Aorta (tissue), 5 donors: ENCODE measurements at regions not wholly inside any gene's neighbourhood (a gene's known extent, or its start where the extent isn't known, plus 50 kb on each side); places are given as distances from the start of the nearest gene placed in this dataset.
A peak's percentile ranks its signal among the peaks of the same experiment; 100 is the strongest.

Experiments
- ATAC-seq: fragments of 200-7000 bp; cut with Tn5 transposase; one replicate; pipeline ENCODE4 v1.9.1; 2022; ENCODE audit warnings: moderate library complexity; ENCODE audit not compliant: low FRiP score
- DNase-seq, 2 donors: peaks; one replicate each; pipeline ENCODE4 v3.0.0-alpha.2; 2020
- H3K27ac ChIP-seq, 2 donors: one replicate each; pipeline ENCODE4 v1.5.1; 2013; ENCODE audit warnings: low read length in 2 of 2, mild to moderate bottlenecking in 2 of 2, moderate library complexity in 2 of 2, control low read depth in 1 of 2, inconsistent platforms in 1 of 2, low read depth in 1 of 2
- H3K27me3 ChIP-seq, 2 donors: one replicate each; pipeline ENCODE4 v1.6.1; 2013; ENCODE audit warnings: control low read depth in 1 of 2, low read length in 1 of 2, mild to moderate bottlenecking in 1 of 2, moderate library complexity in 1 of 2; ENCODE audit not compliant: insufficient read depth in 2 of 2, control insufficient read depth in 1 of 2
- H3K36me3 ChIP-seq, 2 donors: one replicate each; pipeline ENCODE4 v1.6.1; 2013; ENCODE audit warnings: control low read depth in 1 of 2, low read length in 1 of 2, mild to moderate bottlenecking in 1 of 2; ENCODE audit not compliant: insufficient read depth in 2 of 2, control insufficient read depth in 1 of 2
- H3K4me1 ChIP-seq, 2 donors: one replicate each; pipeline ENCODE4 v1.6.1; 2013; ENCODE audit warnings: low read length in 2 of 2, control low read depth in 1 of 2, mild to moderate bottlenecking in 1 of 2, moderate library complexity in 1 of 2; ENCODE audit not compliant: insufficient read depth in 2 of 2, control insufficient read depth in 1 of 2
- H3K4me3 ChIP-seq, 2 donors: one replicate each; pipeline ENCODE4 v1.5.1; 2013; ENCODE audit warnings: low read length in 2 of 2, control low read depth in 1 of 2, mild to moderate bottlenecking in 1 of 2
- H3K9me3 ChIP-seq: one replicate; pipeline ENCODE4 v1.6.1; 2013; ENCODE audit warnings: mild to moderate bottlenecking, low read length; ENCODE audit not compliant: control insufficient read depth
- WGBS, 2 donors: extraction: QIAGEN DNeasy Blood & Tissue Kit; methylation state at CpG; one replicate each; pipeline ENCODE4 v1.1.7; 2013; 5-methylcytosine and 5-hydroxymethylcytosine counted together
- intact Hi-C, 2 donors: fragments of 100-400 bp; cut with DNase I; formaldehyde crosslinking; loops; one replicate each; pipeline versions ENCODE4 v1.14.2 to v1.15.0; 2022
- donor health status: healthy with polysubstance abuse.
- donor health status: Bipolar disorder and iron deficiency.
- donor health status: DM: no; HTN: no; CAD: no.
- donor health status: DM: no; HTN: no; CAD: no.
- donor health status: DM: yes; HTN: yes; CAD: no.

GRCh38 chr18:60950634-60951033 lies 382.6 kb upstream of the CDH20 start:
- ATAC-seq = no peak
- Histone ChIP-seq H3K4me1 (peaks cover 0 to 2% of the 10 kb centered on the region in 2 donors), H3K9me3 (no peaks in the 10 kb centered on the region), H3K4me3 (no peak overlapping the region), H3K36me3 (no peaks in the 10 kb centered on the region), H3K27ac (no peak overlapping the region), H3K27me3 (no peaks in the 10 kb centered on the region)
- no peak for DNase-seq
- 45 to 48% methylated on average over 2 of the region's 2 CpGs for WGBS, 2 donors
- intact Hi-C loops = no loop called here

- H3K36me3 ChIP-seq = no peaks in the 10 kb centered on the region
- ATAC-seq (no peak), DNase-seq (no peak)
- H3K4me3 ChIP-seq = no peak overlapping the region
- intact Hi-C loops = no loop called here
- no peak overlapping the region for H3K27ac ChIP-seq
- H3K4me1 ChIP-seq = peaks cover 0 to 2% of the 10 kb centered on the region in 2 donors
- no peaks in the 10 kb centered on the region for H3K27me3 ChIP-seq
- WGBS, 2 donors = 88 to 97% methylated on average over 2 of the region's 2 CpGs
- no peaks in the 10 kb centered on the region for H3K9me3 ChIP-seq
Measured at GRCh38 chr18:60951091-60951490, 382.1 kb upstream of the CDH20 start.

- intact Hi-C loops = no loop called here
- no peaks in the 10 kb centered on the region for H3K4me1 ChIP-seq
- no peak for ATAC-seq
- H3K27ac ChIP-seq = no peak overlapping the region
- no peak overlapping the region for H3K4me3 ChIP-seq
- 64 to 74% methylated on average over 2 of the region's 2 CpGs for WGBS, 2 donors
- H3K36me3 ChIP-seq = no peaks in the 10 kb centered on the region
- no peak for DNase-seq
- H3K27me3 ChIP-seq = no peaks in the 10 kb centered on the region
- peaks cover 2% of the 10 kb centered on the region for H3K9me3 ChIP-seq
Measured at GRCh38 chr18:60962625-60963024, 370.6 kb upstream of the CDH20 start.

- Histone ChIP-seq H3K27ac (no peak overlapping the region), H3K9me3 (peaks cover 2% of the 10 kb centered on the region), H3K4me3 (no peak overlapping the region), H3K4me1 (no peaks in the 10 kb centered on the region), H3K27me3 (no peaks in the 10 kb centered on the region), H3K36me3 (no peaks in the 10 kb centered on the region)
- ATAC-seq (no peak), DNase-seq (no peak)
- intact Hi-C loops = no loop called here
Measured at GRCh38 chr18:60965856-60966255, 367.4 kb upstream of the CDH20 start.

- WGBS, 2 donors = 17 to 23% methylated on average over 2 of the region's 2 CpGs
- Histone ChIP-seq H3K4me3 (no peak overlapping the region), H3K36me3 (no peaks in the 10 kb centered on the region), H3K4me1 (no peaks in the 10 kb centered on the region), H3K27me3 (no peaks in the 10 kb centered on the region), H3K9me3 (peaks cover 2% of the 10 kb centered on the region), H3K27ac (no peak overlapping the region)
- no peak for DNase-seq
- intact Hi-C loops = no loop called here
- ATAC-seq = no peak
Measured at GRCh38 chr18:60966876-60967275, 366.4 kb upstream of the CDH20 start.

- Histone ChIP-seq H3K4me1 (peaks cover 2 to 8% of the 10 kb centered on the region in 2 donors), H3K4me3 (no peak overlapping the region), H3K27ac (no peak overlapping the region), H3K9me3 (no peaks in the 10 kb centered on the region), H3K36me3 (no peaks in the 10 kb centered on the region), H3K27me3 (no peaks in the 10 kb centered on the region)
- intact Hi-C loops = no loop called here
- no peak for ATAC-seq
- DNase-seq = no peak
- WGBS, 2 donors = 74 to 79% methylated on average over 7 of the region's 7 CpGs
Measured at GRCh38 chr18:60975420-60975819, 357.8 kb upstream of the CDH20 start.

GRCh38 chr18:60976976-60977375 lies 356.3 kb upstream of the CDH20 start:
- no peak overlapping the region for H3K4me3 ChIP-seq
- WGBS, 2 donors = 89 to 92% methylated on average over 3 of the region's 3 CpGs
- no peak for DNase-seq
- no peaks in the 10 kb centered on the region for H3K36me3 ChIP-seq
- intact Hi-C loops = no loop called here
- H3K27me3 ChIP-seq = no peaks in the 10 kb centered on the region
- no peak for ATAC-seq
- H3K27ac ChIP-seq = no peak overlapping the region
- peaks cover 2 to 14% of the 10 kb centered on the region in 2 donors for H3K4me1 ChIP-seq
- no peaks in the 10 kb centered on the region for H3K9me3 ChIP-seq

- intact Hi-C loops = no loop called here
- Histone ChIP-seq H3K9me3 (no peaks in the 10 kb centered on the region), H3K27ac (no peak overlapping the region), H3K4me3 (no peak overlapping the region), H3K27me3 (no peaks in the 10 kb centered on the region), H3K36me3 (no peaks in the 10 kb centered on the region), H3K4me1 (peaks cover 2 to 15% of the 10 kb centered on the region in 2 donors)
- ATAC-seq (peak; percentile 53), DNase-seq (no peak)
- 2 to 4% methylated on average over 6 of the region's 6 CpGs for WGBS, 2 donors
Measured at GRCh38 chr18:60978338-60978737, 354.9 kb upstream of the CDH20 start.

GRCh38 chr18:60980422-60981005 lies 352.7 kb upstream of the CDH20 start:
- peaks cover 2 to 15% of the 10 kb centered on the region in 2 donors for H3K4me1 ChIP-seq

More at GRCh38 chr18:60980422-60981005, 352.7 kb upstream of the CDH20 start:
- no peaks in the 10 kb centered on the region for H3K36me3 ChIP-seq
- no peaks in the 10 kb centered on the region for H3K9me3 ChIP-seq
- no peak for DNase-seq
- no peaks in the 10 kb centered on the region for H3K27me3 ChIP-seq
- intact Hi-C loops = no loop called here
- WGBS, 2 donors = 80 to 92% methylated on average over 2 of the region's 2 CpGs
- no peak for ATAC-seq
- H3K27ac ChIP-seq = peak overlapping the region in 1 of 2 donors; percentile 4
- no peak overlapping the region for H3K4me3 ChIP-seq
